Ammon's horn (tissue), 1 donor: ENCODE measurements at regions not wholly inside any gene's neighbourhood (a gene's known extent, or its start where the extent isn't known, plus 50 kb on each side); places are given as distances from the start of the nearest gene placed in this dataset.
"Not testable (repeated sequence)": the region's sequence is repeated elsewhere in the genome, so short reads cannot be mapped to it uniquely, and the experiment has no call there.

Experiments
- DNase-seq: peaks from one replicate; pipeline ENCODE4 v3.0.0-alpha.2; 2016; ENCODE audit warnings: low spot score

DNA sequence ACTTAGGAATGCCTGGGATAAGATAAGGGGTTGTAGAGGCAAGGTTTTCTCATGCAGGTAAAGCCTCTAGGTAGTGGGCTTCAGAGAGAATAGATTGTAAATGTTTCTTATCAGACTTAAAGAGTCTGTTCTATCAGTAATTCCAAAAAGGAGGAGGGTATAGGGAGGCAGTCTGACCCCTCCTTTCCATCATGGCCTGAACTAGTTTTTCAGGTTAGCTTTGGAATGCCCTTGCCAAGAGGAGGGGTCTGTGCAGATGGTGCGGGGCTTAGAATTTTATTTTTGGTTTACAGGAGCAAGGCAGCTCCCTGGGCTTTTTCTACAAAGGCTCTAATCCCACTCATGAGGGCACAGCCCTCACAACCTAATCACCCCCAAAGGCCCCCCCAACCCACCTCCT, 135.0 kb downstream of the B3GNT2 start:
- no peak for DNase-seq

DNA sequence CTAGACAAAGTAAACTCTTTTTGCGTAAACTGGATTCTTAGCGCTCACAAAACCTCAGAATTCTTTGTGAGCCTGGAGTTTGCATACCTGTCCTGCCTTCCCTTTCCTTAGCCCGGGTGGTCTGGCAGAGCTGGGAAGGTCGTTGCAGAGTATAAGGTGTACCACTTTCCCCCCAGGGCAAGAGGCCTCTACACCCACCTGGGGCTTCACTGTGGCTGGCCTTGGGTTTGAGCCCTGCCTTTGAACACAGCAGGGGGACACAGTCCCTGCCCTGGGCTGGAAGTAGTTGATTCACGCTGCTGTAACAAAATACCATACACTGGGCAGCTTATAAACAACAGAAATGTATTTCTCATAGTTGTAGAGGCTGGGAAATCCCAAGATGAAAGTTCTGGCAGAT, 133.9 kb downstream of the B3GNT2 start:
- no peak for DNase-seq

DNA sequence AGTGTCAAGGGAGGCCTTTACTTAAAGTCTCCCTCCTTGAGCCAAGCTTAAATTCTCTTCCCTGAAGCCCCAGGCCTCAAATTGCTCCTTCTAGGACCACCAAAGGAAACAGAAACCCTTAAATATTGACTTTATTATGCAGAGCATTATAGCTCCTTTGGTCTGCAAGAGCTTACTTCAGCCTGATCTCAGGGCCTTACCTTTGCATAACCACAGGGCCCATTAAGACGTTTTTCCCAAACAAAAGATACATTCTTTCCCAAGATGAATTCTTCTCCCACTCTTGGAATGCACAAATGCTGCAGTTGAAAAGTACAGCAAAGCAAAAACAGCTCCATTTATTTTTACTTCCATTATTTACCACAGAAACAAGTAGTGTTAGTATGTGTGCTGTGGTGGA, 130.8 kb downstream of the B3GNT2 start:
- DNase-seq, result no peak

DNA sequence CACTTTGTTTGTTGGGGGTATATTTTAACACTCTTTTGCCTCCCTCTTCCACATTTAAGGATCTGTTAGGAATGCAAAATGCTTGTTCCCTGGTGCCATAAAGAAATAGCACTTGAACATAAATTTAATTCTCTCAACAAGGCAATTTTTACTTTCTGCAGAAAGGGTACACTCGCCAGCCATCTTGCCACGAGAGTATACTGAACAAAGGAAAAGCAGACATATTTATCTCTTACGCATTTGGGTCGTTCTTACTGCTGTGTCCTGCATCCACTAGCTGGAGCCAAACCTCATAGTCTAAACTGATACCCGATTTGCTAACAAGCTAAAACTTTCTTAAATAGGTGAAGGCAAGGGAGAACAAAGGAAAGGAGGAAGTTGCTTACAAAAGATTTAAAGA, 129.5 kb downstream of the B3GNT2 start:
- no peak for DNase-seq

DNA sequence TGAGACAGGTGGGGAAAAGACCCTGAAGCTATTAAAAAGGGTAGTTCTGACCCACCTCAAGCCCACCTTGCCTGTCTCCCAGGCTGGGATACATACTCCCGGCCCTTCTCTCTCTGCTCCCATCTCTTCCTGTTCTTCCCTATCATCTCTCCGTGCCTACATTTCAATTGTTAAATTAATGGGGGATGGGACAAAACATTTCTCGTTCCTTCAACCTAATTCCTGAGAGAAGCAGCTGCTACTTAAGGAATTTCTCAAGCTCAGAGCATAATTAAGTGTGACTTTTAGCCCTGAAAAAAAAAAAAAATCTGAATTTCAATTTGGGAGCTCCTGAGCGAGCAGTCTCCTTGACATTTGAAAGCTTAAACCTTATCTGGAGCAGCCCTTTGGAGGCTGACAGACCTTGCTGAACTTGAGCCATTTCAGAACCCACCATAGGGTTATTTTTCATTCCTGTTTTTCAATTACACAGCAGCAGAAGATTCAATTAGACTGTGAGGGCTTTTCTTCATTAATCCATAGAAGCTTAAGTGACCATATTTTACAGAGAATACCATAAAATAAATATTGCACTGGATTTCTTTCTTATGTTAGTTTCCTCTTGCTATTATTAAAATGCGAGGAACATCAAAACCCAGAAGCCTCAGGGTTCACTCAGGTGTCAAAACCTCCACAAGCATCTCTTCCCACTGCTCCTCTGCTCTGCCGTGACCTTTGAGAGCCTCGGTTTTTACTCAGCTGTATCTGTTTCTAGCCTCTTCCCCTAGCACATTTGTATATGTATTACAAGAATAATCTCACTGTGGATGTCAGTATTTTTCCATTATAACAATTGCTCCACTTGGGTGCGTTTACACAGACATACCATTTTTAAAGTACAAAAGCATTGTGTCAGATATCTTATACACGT, 125.7 kb downstream of the B3GNT2 start:
- DNase-seq, result no peak

DNA sequence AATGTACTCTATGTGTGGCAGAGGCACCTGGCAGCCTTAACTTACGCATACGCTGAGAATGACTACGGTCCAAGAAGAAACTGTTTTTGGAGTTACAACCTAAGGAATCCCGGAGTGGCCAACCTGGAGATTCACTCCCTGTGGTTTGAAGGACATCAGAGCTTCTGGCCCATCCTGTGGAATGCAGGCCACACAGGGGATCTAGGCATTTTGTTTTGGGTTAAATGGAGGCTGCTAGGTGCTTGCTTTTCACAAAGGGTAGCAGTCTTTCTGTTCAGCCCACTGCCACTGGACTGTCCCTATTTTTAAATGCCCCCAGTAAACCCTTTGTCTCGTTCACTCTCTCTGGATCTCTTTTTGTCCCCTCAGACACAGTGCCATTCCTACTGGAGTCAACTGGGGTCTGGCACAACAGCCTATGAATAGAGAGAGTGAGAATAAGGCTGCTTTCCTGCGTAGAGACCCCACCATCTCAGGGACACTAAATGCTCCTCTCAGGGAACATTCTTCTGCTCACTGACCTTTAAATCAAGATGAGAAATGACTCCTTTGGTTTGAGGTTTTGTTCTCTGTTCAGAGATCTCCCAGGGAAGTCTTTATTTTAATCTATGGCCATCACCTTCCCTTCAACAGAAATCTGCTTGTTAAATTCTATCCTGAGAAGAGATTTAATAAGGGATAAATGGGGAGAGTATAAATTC, 124.9 kb downstream of the B3GNT2 start:
- no peak for DNase-seq

DNA sequence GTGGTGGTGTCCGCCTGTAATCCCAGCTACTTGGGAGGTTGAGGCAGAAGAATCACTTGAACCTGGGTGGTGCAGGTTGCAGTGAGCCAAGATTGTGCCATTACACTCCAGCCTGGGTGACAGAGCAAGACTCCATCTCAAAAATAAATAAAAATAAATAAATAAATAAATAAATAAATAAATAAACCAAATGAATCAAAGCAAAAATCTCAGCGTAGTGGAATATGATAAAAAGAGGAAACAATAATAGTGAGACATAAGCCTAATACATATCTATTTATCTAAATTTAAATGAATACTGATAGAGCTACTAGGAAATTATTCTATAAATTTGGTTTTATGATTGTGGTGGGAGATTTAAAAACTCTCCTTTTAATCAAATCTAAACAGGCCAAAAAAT, 124.2 kb downstream of the B3GNT2 start:
- not testable (repeated sequence) for DNase-seq

DNA sequence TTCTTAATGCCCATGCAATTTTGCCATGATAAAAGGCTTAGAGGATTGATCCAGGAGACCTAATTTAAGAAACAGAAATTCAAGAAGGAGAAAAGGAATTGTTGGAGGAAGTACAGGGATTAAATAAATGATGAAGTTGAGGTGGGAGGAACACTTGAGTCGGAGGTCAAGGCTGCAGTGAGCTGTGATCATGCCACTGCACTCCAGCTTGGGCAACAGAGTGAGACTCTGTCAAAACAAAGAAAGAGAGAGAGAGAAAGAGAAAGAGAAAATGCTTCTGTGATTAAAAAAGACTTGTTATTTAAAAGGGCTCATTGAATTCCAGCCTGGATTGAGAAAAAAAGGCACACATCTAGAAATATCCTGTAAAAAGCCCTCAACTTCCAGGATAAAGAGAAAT, 123.2 kb downstream of the B3GNT2 start:
- DNase-seq, result no peak

DNA sequence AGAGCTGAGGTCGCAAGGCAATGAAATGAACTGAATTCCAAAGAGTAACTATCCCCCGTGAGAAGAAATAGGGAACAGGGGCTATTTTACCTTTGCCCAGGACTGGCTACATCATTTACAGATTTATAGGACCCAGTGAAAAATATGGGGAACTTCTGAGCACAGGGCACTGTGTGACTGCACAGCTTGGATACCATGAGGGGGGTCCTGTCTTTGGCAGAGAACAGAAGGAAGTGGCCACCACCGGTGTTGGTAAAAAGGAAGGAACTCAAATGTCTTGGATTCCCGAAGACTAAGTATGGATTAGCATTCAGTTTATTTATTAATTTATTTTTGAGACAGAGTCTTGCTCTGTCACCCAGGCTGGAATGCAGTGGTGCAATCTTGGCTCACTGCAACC, 119.6 kb downstream of the B3GNT2 start:
- no peak for DNase-seq

DNA sequence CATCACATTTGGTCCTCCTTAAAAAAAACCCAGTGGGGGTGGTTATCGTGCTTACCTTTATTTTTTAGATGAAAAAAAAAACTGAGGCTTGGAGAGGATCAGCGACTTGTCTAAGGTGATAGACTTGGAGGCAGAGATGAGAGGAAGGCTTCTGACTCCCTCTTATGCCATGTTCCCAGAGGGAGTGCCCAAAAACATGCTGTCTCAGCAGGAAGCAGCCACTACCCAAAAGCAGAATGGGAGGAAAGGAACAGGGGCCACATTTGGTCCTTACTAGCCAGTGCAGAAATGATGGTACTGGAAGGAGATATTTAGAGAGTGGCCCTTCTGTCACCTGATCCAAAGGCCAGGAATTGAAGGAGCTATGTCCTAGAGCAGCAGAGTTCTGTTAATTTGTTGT, 118.4 kb downstream of the B3GNT2 start:
- no peak for DNase-seq

DNA sequence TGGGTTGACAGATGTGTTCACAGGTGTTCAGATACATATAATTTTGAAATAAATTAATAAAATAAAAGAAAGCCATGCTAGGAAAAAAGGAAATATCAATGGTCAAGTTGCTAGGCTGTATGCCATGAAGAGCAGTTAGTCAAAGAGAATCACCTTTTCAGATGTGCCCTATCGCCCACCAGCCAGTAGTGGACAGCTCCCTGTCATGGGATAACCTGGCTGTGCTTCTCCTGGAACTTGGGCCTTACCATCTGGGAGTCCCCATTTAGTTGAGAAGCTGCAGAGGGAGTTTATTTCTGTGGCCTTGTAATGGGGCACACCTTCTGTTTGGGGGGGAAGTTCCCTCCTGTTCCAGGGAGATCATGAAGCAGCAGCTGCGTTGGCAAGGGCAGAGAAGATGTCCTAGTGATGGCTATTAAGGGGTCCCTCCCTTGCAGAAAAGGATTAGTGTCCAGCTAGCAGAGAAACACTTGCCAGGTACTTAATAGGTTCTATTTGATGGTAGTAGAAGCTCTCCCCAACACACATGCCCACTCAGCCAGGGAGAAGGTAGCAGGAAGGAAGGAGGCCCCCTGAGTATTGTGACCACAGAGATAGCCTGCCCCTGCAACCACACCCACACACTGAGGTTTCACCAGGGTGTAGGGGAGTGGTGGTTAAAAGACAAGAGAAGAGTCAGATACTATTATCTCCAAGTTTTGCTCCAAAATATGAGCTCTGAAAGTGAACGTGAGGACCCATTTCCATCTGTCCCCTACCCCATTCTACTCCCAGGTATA, 117.7 kb downstream of the B3GNT2 start:
- no peak for DNase-seq

DNA sequence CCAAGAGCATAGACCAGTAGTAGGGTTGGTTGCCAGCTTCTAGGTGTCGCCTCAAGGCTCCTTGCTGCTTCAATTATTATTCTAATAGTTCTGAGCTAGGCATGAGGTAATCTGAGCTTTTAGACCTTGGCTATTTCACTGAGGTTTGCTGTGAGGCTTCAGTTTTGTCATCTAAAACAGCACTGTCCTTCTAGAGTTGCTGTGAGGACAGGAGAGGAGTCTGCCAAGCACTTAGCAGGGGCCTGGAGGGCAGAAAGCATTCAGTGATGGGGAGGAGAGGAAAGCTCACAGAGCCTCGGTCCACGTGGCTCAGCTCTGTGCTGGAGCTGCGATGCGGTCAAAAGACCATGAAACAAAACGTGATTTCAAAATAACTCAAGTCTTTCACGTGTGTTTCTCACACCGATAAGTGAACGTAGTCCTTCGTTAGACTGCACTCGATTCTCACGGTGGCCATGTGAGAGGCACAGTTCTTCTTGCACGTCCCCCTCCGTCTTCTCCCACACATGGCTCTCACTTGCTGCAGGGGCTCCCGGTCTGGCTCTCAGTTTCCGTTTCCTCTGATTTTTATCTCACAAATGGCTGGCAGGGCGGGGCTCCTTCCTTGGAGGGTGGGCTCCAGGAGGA, 113.7 kb downstream of the B3GNT2 start:
- no peak for DNase-seq

DNA sequence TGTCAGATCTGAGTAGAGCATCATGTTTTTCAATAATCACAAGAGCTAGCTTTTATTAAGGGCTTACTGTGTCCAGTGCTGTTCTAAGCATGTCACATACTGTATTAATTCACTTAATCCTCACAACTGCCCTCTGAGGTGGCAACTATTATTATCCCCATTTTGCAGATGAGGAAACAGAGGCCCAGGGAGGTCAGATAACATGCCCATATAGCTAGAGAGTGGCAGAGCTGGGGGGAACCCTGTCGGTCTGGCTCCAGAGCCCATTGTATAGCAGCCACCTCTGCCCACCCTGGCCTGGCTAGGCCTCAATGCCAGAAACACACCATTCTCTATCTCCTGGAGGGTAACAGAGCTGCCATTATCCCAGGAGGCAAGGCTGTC, 113.2 kb downstream of the B3GNT2 start:
- DNase-seq, result no peak

DNA sequence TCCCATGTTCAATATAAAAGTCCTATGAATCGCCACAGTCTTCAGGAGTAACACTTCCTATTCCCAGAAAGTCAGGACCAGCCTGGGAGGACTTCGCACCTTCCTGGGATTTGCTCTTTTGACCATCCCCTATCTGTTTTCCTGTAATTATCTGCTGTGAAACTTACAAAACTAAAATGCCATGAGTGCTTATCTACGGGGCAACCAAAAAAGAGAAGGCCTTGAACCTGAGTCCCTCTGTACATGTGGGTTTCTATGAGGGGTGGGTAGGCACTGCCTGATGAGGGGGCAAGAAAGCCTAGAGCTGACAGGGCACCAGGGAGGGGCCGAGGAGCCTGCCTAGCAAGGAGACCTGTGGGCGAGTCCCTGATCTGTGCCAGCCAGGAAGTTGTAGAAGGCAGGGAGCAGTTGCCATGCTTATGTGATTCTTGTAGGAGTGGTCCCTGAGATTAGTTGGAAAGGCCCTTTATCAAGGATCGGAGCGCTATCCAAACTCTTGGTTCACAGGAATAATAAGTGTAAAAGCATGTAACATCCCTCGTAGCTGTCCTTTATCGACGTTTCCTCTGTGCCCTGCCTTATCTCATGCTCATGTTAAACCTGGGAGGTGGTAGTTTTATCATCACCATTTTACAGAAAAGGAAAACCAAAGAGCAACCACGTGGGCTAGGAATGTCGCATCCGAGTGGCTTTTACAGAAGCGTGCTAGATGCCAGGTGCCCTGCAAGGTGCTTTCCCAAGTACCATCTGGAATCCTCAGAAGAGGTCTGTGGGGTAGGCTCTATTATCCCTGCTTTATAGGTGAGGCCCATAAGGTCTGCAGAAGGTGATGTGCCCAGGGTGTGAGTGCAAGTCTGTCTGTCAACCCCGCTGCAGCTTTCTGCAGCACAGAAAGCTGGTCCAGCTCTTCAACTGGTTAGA, 111.8 kb downstream of the B3GNT2 start:
- no peak for DNase-seq

DNA sequence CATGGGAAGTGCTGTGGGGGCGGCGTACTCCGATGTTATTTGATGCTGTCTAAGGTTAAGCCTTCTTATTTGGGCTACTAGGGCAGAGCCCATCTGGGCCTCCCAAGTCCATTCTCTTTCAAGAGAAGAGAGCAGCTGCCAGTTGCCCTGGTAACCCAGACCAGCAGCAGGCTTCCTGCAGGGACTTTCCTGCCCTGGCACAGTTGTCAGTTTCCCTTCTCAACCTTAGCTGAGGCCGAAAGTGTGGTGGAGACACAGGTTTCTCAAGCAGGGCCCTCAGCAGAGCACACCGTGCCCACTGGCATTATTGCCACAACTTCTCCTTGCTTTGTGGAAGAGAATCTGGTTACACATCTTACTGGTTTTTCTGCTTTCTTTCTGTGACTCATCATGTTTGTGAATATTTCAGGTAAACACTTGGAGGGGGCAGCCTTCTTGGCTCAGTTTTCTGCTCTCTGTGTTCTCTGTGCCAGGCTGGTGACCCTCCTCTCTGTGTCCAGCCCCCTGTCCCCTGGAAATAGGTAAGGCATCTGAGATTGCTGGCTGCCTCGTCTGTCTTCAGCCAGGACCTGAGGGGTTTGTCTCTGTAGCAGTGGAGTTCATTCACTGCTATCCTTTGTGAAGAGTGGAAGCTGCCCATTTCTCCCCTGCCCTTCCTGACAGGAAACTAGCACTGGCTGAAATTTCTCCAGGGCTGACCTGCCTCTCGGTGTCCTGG, 111.0 kb downstream of the B3GNT2 start:
- DNase-seq, result peak; percentile 15

DNA sequence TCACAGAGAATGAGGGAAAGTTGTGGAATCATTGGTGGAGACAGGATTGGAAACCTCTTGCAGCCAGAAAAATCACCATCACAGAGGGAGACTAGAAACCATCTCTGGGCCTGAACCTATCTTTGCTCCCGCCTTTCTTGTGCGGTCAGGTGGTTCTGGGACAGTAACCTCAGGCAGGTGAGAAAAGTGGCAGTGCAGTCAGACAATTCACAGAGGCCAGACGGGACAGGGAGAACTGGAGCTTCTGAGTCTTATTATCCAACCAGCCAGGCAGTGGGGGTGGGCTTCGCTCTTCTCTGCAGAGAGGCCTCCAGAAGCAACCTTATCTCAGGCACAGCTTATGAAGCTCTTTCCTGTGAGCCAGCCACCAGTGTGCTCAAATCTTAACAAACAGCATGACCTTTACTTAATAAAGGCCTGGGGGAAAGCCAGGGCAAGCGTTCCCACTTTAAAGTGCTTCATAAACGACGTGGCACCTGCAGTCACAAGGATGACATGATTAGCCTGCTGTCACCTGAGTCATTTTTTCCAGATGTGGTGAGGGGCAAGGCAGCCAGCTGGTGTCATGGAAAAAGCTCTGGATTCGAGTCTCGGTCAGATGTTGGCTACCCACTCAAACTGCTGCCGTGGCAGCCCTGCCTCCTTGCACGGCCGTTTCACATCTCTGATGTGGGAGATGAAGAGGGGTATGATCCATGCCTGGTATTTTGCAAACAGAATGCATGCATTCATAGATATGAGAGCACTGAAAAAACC, 109.7 kb downstream of the B3GNT2 start:
- DNase-seq, result no peak

DNA sequence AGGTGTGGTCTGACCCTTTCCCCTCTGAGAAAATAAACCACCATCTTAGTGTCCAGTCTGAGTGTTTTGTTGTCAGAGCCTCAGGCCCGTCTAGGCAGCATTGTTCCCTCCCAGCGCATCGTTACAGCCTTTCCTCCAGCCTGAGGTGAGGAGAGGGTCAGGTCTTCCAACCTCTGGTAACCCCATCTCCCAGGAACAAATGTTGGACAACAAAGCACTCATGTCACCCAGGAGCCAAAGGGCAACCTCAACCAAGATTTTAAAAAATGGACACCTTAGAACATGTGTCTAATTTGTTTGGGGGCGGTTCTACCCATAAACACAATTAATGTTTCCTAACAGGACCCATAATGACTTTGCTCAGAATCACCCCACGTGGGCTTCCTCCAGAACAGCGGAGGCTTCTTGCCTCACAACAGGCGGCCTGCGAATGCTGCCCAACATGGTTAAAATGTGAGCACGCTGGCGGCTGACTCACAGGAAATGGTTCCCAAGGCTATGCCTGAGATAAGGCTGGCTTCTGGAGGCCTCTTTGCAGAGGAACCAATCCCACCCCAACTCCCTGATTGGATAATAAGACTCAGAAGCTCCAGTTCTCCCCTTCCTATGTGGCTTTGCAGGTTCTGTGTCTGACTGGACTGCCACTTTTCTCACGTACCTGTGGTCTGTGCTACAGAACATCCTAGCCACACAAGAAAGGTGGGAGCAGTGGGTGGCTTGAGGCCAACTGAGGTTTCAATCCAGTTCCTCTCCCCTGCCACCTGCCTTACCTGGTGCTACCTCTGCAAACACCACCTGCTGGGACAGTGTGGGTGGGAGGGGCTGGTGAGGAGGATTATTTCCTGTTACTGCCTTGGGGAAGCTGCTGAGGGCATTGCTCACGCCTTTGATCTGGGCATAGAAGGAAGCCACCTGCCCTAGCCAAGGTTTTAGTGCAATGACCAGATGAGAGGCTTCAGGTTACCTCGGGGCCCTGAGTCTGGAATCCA, 108.8 kb downstream of the B3GNT2 start:
- no peak for DNase-seq

DNA sequence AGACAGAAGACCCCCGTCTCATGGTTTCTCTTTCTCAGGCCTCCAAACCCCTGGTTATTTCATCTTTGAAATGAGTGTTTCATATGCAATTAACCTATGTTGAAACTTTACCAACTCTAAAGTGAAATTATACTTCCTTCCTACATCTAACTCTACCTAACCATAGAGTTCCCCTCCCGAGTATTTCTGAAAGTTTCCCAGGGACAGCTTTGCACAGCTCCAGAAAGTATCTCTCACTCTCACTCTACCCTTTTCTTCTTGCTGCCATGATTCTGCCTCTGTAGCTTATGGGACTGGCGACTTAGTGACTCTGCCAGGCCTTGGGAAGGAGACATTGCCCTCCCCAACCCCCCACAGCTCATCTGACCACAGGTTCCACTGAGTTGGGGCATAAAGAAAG, 107.9 kb downstream of the B3GNT2 start:
- no peak for DNase-seq
